SK-N-SH (cell line): ENCODE measurements at regions not wholly inside any gene's neighbourhood (a gene's known extent, or its start where the extent isn't known, plus 50 kb on each side); places are given as distances from the start of the nearest gene placed in this dataset.

ENCODE experiments used
- CTCF ChIP-seq: fragments of 200-600 bp; sonication (generic); IDR thresholded peaks from 2 replicates; pipeline ENCODE4 v1.6.1; 2017; ENCODE audit warnings: antibody characterized with exemption, mild to moderate bottlenecking, moderate library complexity
- ELF1 ChIP-seq: IDR thresholded peaks from 2 replicates; pipeline ENCODE4 v1.4.0; 2012
- EZH2phosphoT487 ChIP-seq: fragments of 200-600 bp; sonication (generic); IDR thresholded peaks from 2 replicates; pipeline ENCODE4 v1.6.1; 2017; ENCODE audit warnings: low read depth, mixed run types, mild to moderate bottlenecking, antibody characterized with exemption, moderate library complexity, borderline replicate concordance
- FOXM1 ChIP-seq: IDR thresholded peaks from 2 replicates; pipeline ENCODE4 v1.4.0; 2012; ENCODE audit warnings: low read depth, mild to moderate bottlenecking
- GATA2 ChIP-seq: sonication (generic); formaldehyde crosslinking; IDR thresholded peaks from 2 replicates; pipeline ENCODE4 v1.5.0; 2020; ENCODE audit warnings: mild to moderate bottlenecking, missing genetic modification reagents
- MAX ChIP-seq: IDR thresholded peaks from 2 replicates; pipeline ENCODE4 v1.4.0; 2012; ENCODE audit warnings: low read depth
- MXI1 ChIP-seq: IDR thresholded peaks from 2 replicates; pipeline ENCODE4 v1.6.1; 2012; ENCODE audit warnings: mild to moderate bottlenecking, low read depth, low read length, improper control_type of control experiment
- POLR2AphosphoS5 ChIP-seq: IDR thresholded peaks from 2 replicates; pipeline ENCODE4 v1.6.1; 2012; ENCODE audit warnings: low read depth, low read length
- REST ChIP-seq: IDR thresholded peaks from 2 replicates; pipeline ENCODE4 v1.6.1; 2012; ENCODE audit warnings: mild to moderate bottlenecking, low read depth, low read length, moderate library complexity

GRCh38 chr1:56034847-56035481, 544.4 kb downstream of the PLPP3 start:
- TF ChIP-seq REST: no peak
- TF ChIP-seq CTCF: no peak
- no peak for TF ChIP-seq FOXM1
- TF ChIP-seq POLR2AphosphoS5: no peak
- TF ChIP-seq MXI1: no peak
- no peak for TF ChIP-seq GATA2
- no peak for TF ChIP-seq EZH2phosphoT487
- TF ChIP-seq ELF1: no peak
- no peak for TF ChIP-seq MAX
